HUES48 (cell line): ENCODE measurements at regions not wholly inside any gene's neighbourhood (a gene's known extent, or its start where the extent isn't known, plus 50 kb on each side); places are given as distances from the start of the nearest gene placed in this dataset.

Experiments
- H3K27ac ChIP-seq: one replicate; pipeline ENCODE4 v1.7.0; 2013; ENCODE audit warnings: low read depth, low read length, inconsistent platforms
- H3K27me3 ChIP-seq: 2 replicates; pipeline ENCODE4 v1.6.1; 2013; ENCODE audit warnings: mild to moderate bottlenecking, low read length; ENCODE audit not compliant: control insufficient read depth, insufficient read depth
- H3K36me3 ChIP-seq: 2 replicates; pipeline ENCODE4 v1.6.1; 2013; ENCODE audit warnings: low read length; ENCODE audit not compliant: control insufficient read depth, insufficient read depth
- H3K4me1 ChIP-seq: 2 replicates; pipeline ENCODE4 v1.6.1; 2013; ENCODE audit warnings: mild to moderate bottlenecking, low read length; ENCODE audit not compliant: control insufficient read depth, insufficient read depth
- H3K4me3 ChIP-seq: 2 replicates; pipeline ENCODE4 v1.5.1; 2013; ENCODE audit warnings: mild to moderate bottlenecking, low read depth, low read length
- H3K9ac ChIP-seq: 2 replicates; pipeline ENCODE4 v1.6.1; 2013; ENCODE audit warnings: mild to moderate bottlenecking, low read depth, low read length, moderate library complexity
- H3K9me3 ChIP-seq: 2 replicates; pipeline ENCODE4 v1.6.1; 2013; ENCODE audit warnings: low read length; ENCODE audit not compliant: control insufficient read depth, insufficient read depth

- H3K36me3 ChIP-seq: no peaks in the 10 kb centered on the region
- H3K9ac ChIP-seq: no peak overlapping the region
- no peak overlapping the region for H3K4me3 ChIP-seq
- no peaks in the 10 kb centered on the region for H3K27me3 ChIP-seq
- no peak overlapping the region for H3K27ac ChIP-seq
- no peaks in the 10 kb centered on the region for H3K9me3 ChIP-seq
- peaks cover 11% of the 10 kb centered on the region; the same call in 1 of the 2 replicates for H3K4me1 ChIP-seq
Observed at GRCh38 chr15:62578960-62579359, 413.9 kb upstream of the C2CD4B start.

- Histone ChIP-seq H3K9me3 (no peaks in the 10 kb centered on the region), H3K9ac (no peak overlapping the region), H3K27me3 (no peaks in the 10 kb centered on the region), H3K27ac (no peak overlapping the region), H3K36me3 (no peaks in the 10 kb centered on the region), H3K4me1 (peaks cover 20% of the 10 kb centered on the region), H3K4me3 (no peak overlapping the region)
Observed at GRCh38 chr15:62579842-62580241, 414.8 kb upstream of the C2CD4B start.

GRCh38 chr15:62582580-62582979 lies 417.5 kb upstream of the C2CD4B start:
- Histone ChIP-seq H3K9ac (no peak overlapping the region), H3K27ac (no peak overlapping the region), H3K4me3 (no peak overlapping the region), H3K36me3 (no peaks in the 10 kb centered on the region), H3K27me3 (no peaks in the 10 kb centered on the region), H3K9me3 (no peaks in the 10 kb centered on the region), H3K4me1 (peaks cover 27% of the 10 kb centered on the region)

GRCh38 chr15:62584301-62585235 lies 419.5 kb upstream of the C2CD4B start:
- Histone ChIP-seq H3K4me3 (no peak overlapping the region), H3K9me3 (no peaks in the 10 kb centered on the region), H3K27me3 (no peaks in the 10 kb centered on the region), H3K9ac (no peak overlapping the region), H3K4me1 (peaks cover 36% of the 10 kb centered on the region), H3K36me3 (no peaks in the 10 kb centered on the region), H3K27ac (no peak overlapping the region)

- no peak overlapping the region for H3K27ac ChIP-seq
- no peaks in the 10 kb centered on the region for H3K9me3 ChIP-seq
- H3K36me3 ChIP-seq: no peaks in the 10 kb centered on the region
- H3K27me3 ChIP-seq: no peaks in the 10 kb centered on the region
- H3K9ac ChIP-seq: no peak overlapping the region
- no peak overlapping the region for H3K4me3 ChIP-seq
- peaks cover 25% of the 10 kb centered on the region for H3K4me1 ChIP-seq
Observed at GRCh38 chr15:62588938-62589670, 424.0 kb upstream of the C2CD4B start.

GRCh38 chr15:62591842-62592838 lies 427.1 kb upstream of the C2CD4B start:
- Histone ChIP-seq H3K9ac (no peak overlapping the region), H3K9me3 (no peaks in the 10 kb centered on the region), H3K27me3 (no peaks in the 10 kb centered on the region), H3K36me3 (no peaks in the 10 kb centered on the region), H3K4me3 (no peak overlapping the region), H3K4me1 (peaks cover 10% of the 10 kb centered on the region; the same call in 1 of the 2 replicates), H3K27ac (no peak overlapping the region)

- Histone ChIP-seq H3K36me3 (no peaks in the 10 kb centered on the region), H3K9ac (no peak overlapping the region), H3K4me1 (peaks cover 10% of the 10 kb centered on the region; the same call in 1 of the 2 replicates), H3K9me3 (no peaks in the 10 kb centered on the region), H3K4me3 (no peak overlapping the region), H3K27ac (no peak overlapping the region), H3K27me3 (no peaks in the 10 kb centered on the region)
Observed at GRCh38 chr15:62592920-62593319, 427.8 kb upstream of the C2CD4B start.

GRCh38 chr15:62593681-62594399 lies 428.8 kb upstream of the C2CD4B start:
- Histone ChIP-seq H3K27ac (no peak overlapping the region), H3K27me3 (no peaks in the 10 kb centered on the region), H3K9me3 (no peaks in the 10 kb centered on the region)

GRCh38 chr15:62598217-62598616 lies 433.1 kb upstream of the C2CD4B start:
- no peak overlapping the region for H3K4me3 ChIP-seq
- H3K9ac ChIP-seq: no peak overlapping the region

More at GRCh38 chr15:62593681-62594399, 428.8 kb upstream of the C2CD4B start:
- Histone ChIP-seq H3K4me1 (peaks cover 9% of the 10 kb centered on the region; the same call in 1 of the 2 replicates), H3K9ac (no peak overlapping the region), H3K4me3 (no peak overlapping the region), H3K36me3 (no peaks in the 10 kb centered on the region)

More at GRCh38 chr15:62598217-62598616, 433.1 kb upstream of the C2CD4B start:
- Histone ChIP-seq H3K9me3 (no peaks in the 10 kb centered on the region), H3K36me3 (no peaks in the 10 kb centered on the region), H3K27ac (no peak overlapping the region), H3K4me1 (peaks cover 3% of the 10 kb centered on the region; the same call in 1 of the 2 replicates), H3K27me3 (no peaks in the 10 kb centered on the region)
